C1 segment of cervical spinal cord (tissue), 14 donors: ENCODE measurements at regions not wholly inside any gene's neighbourhood (a gene's known extent, or its start where the extent isn't known, plus 50 kb on each side); places are given as distances from the start of the nearest gene placed in this dataset.
"Not testable (repeated sequence)": the region's sequence is repeated elsewhere in the genome, so short reads cannot be mapped to it uniquely, and the experiment has no call there.

ENCODE experiments used
- DNase-seq, 14 donors: peaks; one replicate each; lab custom pipeline; 2025; lab: John Stamatoyannopoulos, UW

- no peak for DNase-seq
Observed at GRCh38 chr21:31609081-31609480, 50.4 kb upstream of the SOD1 start.

GRCh38 chr21:31607791-31608190, 51.7 kb upstream of the SOD1 start:
- no peak for DNase-seq

DNA sequence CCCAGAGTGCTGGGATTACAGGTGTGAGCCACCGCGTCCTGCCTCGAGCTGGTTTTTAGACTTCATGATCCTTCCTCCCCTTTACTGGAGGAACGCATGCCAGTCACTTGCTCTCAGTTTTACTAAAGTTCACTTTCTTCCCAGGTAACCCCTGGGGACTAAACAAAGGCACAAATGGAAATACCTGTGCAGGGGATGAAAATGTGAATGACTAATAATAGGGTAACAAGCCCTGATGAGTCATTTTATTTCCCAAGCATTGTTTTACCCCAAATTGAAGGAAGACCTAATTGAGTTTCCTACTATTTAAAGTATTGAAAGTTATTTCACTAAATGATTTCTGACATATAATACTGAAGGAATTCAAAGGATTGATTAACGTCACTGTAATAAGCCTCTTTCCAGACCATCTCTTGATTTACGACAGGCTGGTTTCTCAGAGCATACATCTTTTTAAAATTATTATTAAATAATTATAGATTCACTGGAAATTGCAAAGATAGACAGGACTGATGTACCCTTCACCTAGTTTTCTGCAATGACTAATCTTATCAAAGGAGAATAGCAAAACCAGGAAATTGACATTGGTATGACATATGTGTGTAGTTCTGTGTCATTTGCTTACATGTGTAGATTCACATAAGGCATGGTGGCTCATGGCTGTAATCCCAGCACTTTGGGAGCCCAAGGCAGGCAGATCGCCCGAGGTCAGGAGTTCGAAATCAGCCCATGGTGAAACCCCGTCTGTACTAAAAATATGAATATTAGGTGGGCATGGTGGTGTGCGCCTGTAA, 53.2 kb upstream of the SOD1 start:
- no peak for DNase-seq

DNA sequence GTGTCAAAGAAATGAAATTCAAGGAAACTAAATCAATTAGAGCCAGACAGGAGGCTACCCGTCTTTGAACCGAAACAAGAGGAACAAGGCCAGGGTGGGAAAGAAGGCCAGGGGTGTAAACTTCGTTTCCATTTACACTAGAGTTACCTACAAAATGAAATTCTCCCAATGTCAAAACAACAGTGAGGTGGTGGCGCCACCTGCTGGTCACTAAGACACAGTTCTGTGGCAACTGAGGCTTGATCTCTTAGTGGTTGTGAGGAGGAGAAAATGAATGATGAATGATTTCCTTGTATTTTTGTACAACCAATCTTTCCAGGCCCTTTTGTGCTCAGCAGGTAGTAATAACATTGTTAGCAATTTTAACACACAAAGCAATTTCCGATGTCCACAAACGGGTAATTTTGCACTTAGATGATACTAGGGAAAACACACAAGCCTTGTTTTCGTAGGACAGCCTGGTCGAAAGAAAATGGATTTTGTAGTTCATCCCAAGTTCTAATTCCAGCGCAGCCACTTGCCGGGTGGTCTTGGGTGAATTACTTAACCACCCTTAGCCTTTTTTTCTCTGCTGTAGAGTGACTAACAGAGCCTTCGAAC, 54.8 kb upstream of the SOD1 start:
- DNase-seq, result peak in 8 of 14 donors; percentile 9 to 49 (median 32)

- DNase-seq, result peak in 1 of 14 donors; percentile 72
Observed at GRCh38 chr21:31599563-31599962, 59.9 kb upstream of the SOD1 start.

- no peak for DNase-seq
Observed at GRCh38 chr21:31599013-31599412, 60.5 kb upstream of the SOD1 start.

- DNase-seq, result no peak
Observed at GRCh38 chr21:31597683-31598082, 61.8 kb upstream of the SOD1 start.

- DNase-seq, result no peak
Observed at GRCh38 chr21:31596055-31596454, 63.4 kb upstream of the SOD1 start.

DNA sequence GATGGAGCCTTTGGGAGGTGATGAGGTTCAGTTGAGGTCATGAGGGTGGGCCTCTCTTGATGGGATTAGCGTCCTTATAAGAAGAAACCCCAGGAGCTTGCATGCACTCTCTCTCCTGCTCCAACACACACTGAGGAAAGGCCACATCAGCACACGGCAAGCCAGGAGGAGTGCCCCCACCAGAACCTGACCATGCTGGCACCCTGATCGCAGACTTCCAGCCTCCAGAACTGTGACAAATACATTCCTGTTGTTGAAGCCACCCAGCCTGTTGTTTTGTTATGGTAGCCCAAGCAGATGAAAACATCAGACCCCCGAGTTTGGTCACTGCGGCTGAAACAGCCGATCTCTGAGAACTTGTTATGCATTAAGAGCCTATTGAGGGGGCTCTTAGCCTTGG, 64.8 kb upstream of the SOD1 start:
- no peak for DNase-seq

GRCh38 chr21:31594279-31594678, 65.2 kb upstream of the SOD1 start:
- DNase-seq, result no peak

GRCh38 chr21:31592963-31593560, 66.4 kb upstream of the SOD1 start:
- DNase-seq, result no peak

DNA sequence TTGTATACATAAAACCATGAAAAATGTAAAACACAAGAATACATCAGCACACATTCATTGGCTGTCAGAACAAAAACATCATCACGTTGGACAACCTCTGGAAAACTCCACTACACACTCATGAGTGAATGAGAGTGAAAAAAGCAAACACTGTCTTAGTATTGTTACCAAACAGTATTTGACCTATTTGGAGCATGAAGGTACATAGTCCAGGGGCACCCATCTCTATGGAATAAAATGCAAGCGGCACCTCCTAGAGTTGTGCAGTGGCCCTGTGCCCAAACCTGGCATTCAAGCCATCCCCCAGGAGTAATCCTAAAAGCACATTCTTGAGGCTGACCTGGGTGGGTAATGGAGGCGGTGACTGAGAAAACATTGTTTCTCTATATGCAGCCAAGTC, 67.0 kb upstream of the SOD1 start:
- no peak for DNase-seq

GRCh38 chr21:31589820-31590219, 69.7 kb upstream of the SOD1 start:
- DNase-seq, result no peak

- DNase-seq, result no peak
Observed at GRCh38 chr21:31586118-31586517, 73.4 kb upstream of the SOD1 start.

- not testable (repeated sequence) for DNase-seq
Observed at GRCh38 chr21:31583937-31584336, 75.6 kb upstream of the SOD1 start.

- no peak for DNase-seq
Observed at GRCh38 chr21:31583498-31583897, 76.0 kb upstream of the SOD1 start.

DNA sequence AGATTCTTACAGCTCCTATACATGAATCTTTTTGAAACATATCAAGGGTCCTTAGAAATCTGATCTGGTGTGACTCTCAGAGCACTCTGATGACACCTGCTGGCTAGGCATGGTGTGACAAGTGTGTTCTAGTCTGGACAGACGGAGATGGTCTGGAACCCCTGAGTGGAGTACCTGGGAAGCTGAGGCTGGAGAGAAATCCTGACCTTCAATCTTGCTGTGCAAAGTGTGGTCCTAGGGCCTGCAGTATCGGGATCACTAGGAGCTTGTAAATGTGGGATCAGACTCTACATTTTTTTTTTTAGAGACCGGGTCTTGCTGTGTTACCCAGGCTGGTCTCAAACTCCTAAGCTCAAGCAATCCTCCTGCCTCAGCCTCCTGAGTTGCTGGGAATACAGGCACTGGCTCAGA, 78.6 kb upstream of the SOD1 start:
- peak in 10 of 14 donors; percentile 6 to 51 (median 19) for DNase-seq

DNA sequence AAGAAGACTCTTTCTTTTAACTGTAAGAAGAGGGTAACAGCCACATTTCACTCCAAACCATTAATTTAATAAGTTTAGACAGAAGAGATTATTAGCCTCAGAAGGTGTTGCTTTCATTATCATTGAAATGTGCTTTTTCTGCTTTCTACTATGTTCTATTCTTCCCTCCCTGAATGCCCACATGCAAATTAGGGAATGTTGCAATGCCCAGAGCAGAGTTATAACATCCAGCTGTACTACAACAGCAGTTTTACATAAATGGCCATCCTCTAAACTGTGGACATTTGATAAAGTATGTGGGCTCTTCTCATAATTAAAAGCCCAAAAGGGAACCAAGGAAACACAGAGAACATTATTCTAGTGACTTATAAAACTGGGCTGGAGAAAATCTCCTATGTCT, 82.2 kb upstream of the SOD1 start:
- DNase-seq, result no peak

DNA sequence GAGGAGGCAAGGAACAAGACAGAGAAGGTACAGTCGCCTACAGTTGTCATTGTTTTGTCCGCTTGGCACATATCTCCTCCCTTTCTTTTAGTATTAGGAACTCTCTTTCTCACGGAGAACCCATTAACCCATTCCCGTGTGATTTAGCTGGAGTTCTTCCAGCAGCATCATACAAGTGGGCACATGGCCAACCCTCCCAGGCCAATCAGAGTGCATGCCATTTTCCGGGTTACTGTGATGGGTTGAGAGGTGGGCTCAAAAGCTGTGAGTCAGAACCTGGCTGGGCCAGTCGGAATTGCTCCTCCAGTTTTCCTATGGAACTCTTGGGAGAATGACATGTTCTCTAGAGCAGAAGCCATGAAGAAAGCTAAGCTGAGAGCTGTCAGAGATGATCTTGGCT, 83.1 kb upstream of the SOD1 start:
- no peak for DNase-seq

DNA sequence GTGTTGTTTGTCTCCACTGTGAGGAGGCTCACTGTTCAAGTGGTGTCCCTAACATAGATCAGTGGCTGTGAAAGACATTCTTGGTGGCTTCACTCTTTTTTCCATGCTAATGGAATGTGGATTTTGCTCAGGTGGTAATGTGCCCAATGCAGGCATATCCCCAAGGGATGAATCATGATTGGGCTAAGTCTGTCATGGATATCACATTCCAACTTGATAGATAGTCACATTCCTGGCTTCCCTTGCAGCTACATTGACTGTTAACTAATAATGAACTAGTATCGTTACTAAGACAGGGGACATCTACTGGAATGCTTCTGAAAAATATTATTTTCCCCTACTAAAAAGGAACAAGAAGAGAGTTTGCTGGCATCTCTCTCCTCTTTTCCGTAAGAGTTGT, 86.3 kb upstream of the SOD1 start:
- no peak for DNase-seq

GRCh38 chr21:31571879-31572278, 87.6 kb upstream of the SOD1 start:
- DNase-seq, result no peak

DNA sequence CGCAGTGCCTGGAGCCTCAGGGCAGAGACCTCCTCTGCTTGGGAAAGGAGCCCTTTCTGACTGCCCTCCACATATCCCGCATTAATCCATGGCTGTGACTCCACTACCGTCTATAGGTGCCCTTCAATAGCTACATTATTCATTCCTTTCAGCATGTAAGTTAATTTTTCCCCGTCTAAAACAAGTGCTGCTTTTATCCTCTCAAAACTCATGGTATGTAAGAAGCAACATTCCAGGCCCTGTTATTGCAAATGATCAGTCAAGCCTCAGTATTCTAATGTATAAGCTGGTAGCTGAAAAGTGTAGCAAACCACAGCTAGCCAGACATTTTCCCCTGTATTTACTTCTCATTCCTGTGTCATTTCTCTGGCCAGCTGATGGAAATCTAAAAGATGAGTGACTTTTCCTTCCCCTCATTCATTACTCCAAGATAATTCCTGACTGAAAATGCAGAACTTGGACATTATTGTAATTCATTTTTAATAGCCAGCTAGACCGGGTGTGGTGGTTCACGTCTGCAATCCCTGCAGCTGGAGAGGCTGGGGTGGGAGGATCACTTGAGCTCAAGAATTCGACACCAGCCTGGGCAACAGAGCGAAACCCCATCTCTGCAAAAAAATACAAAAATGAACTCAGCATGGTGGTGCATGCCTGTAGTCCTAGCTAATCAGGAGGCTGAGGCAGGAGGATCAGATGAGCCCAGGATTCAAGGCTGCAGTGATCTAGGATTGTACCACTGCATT, 88.5 kb upstream of the SOD1 start:
- no peak for DNase-seq
